ENCODE measurements at regions not wholly inside any gene's neighbourhood (a gene's known extent, or its start where the extent isn't known, plus 50 kb on each side); places are given as distances from the start of the nearest gene placed in this dataset.

DNA sequence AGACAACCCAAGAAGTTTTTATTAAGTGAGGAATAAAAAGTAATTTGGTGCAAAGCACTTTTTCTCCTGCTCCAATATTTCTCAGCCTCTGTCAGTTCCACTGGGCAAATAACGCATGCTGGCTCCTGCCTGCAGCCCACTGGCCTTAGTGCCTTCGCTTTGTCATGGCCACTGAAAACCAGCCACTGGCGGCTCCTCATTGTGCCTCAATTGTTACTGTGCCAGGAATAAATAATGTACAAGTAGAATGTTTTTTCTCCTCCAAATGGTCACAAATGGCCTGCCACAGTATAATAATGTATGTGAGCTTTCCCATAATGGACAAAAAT lies 267.1 kb downstream of the ACTR3 start:
- TF ChIP-seq, protein P1, sequence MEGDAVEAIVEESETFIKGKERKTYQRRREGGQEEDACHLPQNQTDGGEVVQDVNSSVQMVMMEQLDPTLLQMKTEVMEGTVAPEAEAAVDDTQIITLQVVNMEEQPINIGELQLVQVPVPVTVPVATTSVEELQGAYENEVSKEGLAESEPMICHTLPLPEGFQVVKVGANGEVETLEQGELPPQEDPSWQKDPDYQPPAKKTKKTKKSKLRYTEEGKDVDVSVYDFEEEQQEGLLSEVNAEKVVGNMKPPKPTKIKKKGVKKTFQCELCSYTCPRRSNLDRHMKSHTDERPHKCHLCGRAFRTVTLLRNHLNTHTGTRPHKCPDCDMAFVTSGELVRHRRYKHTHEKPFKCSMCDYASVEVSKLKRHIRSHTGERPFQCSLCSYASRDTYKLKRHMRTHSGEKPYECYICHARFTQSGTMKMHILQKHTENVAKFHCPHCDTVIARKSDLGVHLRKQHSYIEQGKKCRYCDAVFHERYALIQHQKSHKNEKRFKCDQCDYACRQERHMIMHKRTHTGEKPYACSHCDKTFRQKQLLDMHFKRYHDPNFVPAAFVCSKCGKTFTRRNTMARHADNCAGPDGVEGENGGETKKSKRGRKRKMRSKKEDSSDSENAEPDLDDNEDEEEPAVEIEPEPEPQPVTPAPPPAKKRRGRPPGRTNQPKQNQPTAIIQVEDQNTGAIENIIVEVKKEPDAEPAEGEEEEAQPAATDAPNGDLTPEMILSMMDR (IDR thresholded peaks at IDR 0.05 in 4 of 5, conservative IDR thresholded peaks at IDR 0.05 in 1 of 5): no peak
- TF ChIP-seq POLR2A (IDR thresholded peaks at IDR 0.05): no peak

All from gastrocnemius medialis (tissue), 4 donors.